HG03565 (cell line): ENCODE measurements at regions not wholly inside any gene's neighbourhood (a gene's known extent, or its start where the extent isn't known, plus 50 kb on each side); places are given as distances from the start of the nearest gene placed in this dataset.

Experiments
- ATAC-seq: cut with Tn5 transposase; IDR thresholded peaks from one replicate; pipeline ENCODE4 v1.9.1; 2021; ENCODE audit warnings: mild to moderate bottlenecking, moderate library complexity; ENCODE audit not compliant: unreplicated experiment

GRCh38 chr1:213669964-213670691, 317.6 kb upstream of the PROX1 start:
- ATAC-seq: no peak

GRCh38 chr1:213670692-213671023, 317.1 kb upstream of the PROX1 start:
- ATAC-seq: no peak

GRCh38 chr1:213675043-213675442, 312.7 kb upstream of the PROX1 start:
- ATAC-seq: no peak

- no peak for ATAC-seq
These were observed 311.0 kb upstream of the PROX1 start for GRCh38 chr1:213676736-213677135.

GRCh38 chr1:213678348-213678747, 309.4 kb upstream of the PROX1 start:
- no peak for ATAC-seq

DNA sequence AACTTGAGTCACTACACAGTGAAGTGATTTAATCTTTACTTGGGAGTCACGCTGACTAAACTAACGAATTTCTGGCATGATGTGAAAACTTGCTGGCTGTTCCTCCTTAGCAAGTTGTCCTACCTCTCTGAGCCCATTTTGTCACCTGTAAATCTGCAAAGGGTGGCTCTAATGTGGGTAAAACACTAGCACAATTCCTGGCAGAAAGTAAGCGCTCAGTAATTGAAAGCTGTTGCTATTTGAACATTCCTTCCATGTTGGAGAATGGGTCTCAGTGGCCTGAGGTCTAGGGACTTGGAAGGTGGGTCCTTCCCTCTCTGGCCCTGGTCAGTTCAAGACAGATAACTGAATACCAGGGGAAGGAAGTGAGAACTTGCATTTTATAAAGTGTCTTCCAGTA, 309.0 kb upstream of the PROX1 start:
- ATAC-seq: no peak

DNA sequence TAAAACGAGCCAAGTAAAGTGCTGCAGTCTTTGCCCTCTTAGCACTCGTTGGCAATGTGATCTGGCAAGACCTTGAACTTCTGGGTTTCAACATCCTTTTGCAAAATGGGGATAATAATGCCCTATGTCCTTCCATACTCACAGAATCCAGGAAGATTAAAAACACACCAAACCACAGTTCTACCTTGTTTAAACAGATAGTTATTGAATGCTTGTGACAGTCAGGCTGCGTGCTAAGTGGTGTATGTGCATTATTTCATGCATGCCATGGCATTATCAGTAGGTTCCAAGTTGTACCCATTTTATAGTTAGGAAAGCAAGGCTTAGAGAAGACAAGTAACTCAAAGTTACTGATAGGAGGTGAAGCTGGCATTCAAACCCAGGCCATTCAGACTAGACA, 308.6 kb upstream of the PROX1 start:
- no peak for ATAC-seq

GRCh38 chr1:213680677-213681325, 307.0 kb upstream of the PROX1 start:
- ATAC-seq: no peak

- ATAC-seq: no peak
These were observed 305.9 kb upstream of the PROX1 start for GRCh38 chr1:213681788-213682340.

DNA sequence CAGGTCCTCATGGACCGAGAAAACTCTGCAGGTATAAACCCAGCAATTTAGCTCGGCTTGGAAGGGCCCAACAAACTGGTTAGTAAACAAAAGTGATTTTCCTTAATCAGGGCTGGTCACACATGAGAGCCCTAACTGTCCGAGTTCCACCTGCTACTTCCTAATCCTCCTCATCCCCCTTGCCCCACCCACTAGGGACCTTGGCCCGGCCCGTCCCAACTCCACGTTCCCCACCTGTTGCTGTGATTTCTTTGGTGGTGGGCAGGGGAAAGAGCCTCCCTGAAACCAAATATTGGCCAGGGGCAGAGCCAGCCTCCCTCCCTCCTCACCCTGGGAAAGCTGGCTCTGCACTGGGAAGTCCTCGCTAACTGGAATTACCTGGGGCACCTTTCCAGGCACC, 304.2 kb upstream of the PROX1 start:
- no peak for ATAC-seq

DNA sequence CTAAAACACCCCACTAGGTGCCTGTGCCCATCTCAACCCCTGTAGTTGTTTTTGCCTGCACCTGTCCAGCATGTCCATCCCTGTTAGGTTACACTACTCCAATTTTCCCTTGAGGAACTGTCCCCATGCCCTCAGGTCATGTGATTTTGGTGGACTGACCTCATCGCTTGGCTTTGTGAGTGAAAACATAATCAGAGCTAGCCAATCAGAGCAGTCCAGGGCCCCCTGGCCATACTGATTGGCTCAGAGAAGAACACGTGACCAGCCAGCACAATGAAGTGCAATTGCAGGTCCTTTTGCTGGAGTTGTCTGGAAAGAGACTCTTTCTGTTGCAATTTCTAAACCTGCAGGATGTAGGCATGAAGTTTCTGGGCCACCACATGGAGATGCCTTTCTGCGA, 303.3 kb upstream of the PROX1 start:
- no peak for ATAC-seq

- no peak for ATAC-seq
These were observed 301.7 kb upstream of the PROX1 start for GRCh38 chr1:213685992-213686582.

DNA sequence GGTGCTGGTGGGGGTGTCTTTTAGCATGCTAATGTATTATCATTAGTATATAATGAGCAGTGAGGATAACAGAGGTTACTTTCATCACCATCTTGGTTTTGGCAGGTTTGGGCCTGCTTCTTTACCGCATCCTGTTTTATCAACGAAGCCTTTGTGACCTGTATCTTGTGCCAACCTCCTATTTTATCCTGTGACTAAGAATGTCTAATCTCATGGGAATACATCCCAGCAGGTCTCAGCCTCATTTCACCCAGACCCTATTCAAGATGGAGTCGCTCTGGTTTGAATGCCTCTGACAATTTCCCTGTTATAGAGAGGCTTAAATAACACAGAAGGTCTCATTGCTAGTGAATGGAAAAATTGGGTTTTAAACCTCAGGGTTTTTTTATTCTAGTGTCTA, 300.8 kb upstream of the PROX1 start:
- ATAC-seq: no peak

DNA sequence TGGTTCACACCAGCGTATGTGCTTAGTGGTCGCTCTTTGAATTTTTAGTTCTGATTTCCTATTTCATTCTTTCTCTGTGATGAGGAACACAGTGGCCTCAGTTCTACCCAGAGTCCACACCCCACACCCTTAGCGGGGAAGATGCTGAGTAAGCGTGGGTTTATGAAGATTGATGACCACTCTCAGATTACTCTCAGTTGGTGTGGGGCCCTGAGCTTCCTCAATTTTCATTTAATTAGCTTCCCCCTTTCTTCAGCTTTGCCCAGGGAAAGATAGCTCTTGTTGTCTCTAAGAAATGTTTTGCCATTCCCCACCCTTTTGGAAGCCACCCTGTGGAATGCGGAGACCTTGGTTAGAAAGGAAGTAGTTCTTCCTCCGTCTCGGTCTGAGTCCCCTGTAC, 299.9 kb upstream of the PROX1 start:
- ATAC-seq: no peak

GRCh38 chr1:213688655-213689054, 299.1 kb upstream of the PROX1 start:
- ATAC-seq: no peak

GRCh38 chr1:213689260-213689659, 298.5 kb upstream of the PROX1 start:
- no peak for ATAC-seq

GRCh38 chr1:213690341-213690917, 297.3 kb upstream of the PROX1 start:
- ATAC-seq: no peak

- no peak for ATAC-seq
These were observed 295.5 kb upstream of the PROX1 start for GRCh38 chr1:213692321-213692720.

DNA sequence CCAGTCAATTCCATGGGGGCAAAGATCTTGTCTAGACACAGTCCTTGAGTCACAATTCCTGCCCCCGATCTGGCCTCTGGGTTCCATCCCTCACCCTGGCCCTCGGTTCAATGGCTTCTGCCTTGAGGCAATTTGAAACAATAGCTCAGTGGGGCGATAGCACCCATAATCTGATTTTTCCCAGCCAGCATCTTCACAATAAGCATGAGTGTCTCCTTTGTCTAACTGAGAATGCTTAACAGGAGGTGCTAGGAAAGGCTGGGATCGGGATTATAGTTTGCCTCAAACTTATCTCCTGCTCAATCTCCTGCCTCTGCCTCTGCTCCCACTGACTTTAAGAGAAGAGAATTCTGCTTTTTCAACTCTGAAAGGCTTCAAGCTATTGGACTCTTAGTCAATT, 293.9 kb upstream of the PROX1 start:
- no peak for ATAC-seq

DNA sequence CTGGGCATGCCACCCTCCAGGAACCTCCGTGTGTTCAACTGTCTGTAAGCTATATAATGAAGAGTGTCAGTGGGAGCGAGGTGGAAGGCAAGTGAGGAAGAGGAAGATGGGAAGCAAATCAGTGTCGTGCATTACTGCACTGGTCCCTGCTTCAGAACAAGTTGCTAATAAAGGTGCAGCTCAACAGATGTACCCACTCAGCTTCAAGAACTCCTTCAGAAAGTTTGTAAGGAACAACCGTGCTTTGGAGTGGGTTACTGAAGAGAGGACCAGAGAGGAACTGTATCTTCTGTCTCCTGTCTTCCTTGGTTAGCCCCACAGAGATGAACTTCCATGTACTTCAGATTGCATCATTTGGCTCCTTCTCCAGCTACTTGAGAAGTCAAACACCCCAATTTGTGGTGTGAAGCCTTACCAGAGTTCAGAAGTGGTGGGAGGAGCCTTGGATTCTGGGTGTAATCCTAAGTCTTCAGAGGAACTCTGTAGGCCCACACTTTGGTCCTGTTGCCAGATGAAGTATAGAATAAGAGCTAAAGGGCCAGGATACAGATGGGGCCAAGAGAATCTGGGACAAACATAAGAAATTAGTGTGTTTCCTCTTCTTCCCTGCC, 290.5 kb upstream of the PROX1 start:
- no peak for ATAC-seq

GRCh38 chr1:213698092-213698702, 289.6 kb upstream of the PROX1 start:
- ATAC-seq: no peak
